ENCODE measurements at regions not wholly inside any gene's neighbourhood (a gene's known extent, or its start where the extent isn't known, plus 50 kb on each side); places are given as distances from the start of the nearest gene placed in this dataset.

- TF ChIP-seq EP300 (conservative IDR thresholded peaks at IDR 0.05; ENCODE audit: poor library complexity, severe bottlenecking), result no peak
- TF ChIP-seq CTCF (IDR thresholded peaks at IDR 0.05; ENCODE audit: poor library complexity, severe bottlenecking), result no peak
These were observed 64.8 kb upstream of the ABHD2 start for GRCh38 chr15:89023311-89023961.
